SK-N-SH (cell line): ENCODE measurements at regions not wholly inside any gene's neighbourhood (a gene's known extent, or its start where the extent isn't known, plus 50 kb on each side); places are given as distances from the start of the nearest gene placed in this dataset.

ENCODE experiments used
- CTCF ChIA-PET: fragments of 300-600, 350-600 bp; formaldehyde crosslinking; extraction: SDS; loops from one replicate; lab custom pipeline; 2021; lab: Yijun Ruan, JAX
- POLR2A ChIA-PET: fragments of 350-600 bp; sonication (Branson Sonifier 250); formaldehyde crosslinking; extraction: SDS; loops from one replicate; lab custom pipeline; 2020; ENCODE audit warnings: antibody characterized with exemption, inconsistent platforms; lab: Yijun Ruan, JAX
- DNase-seq: peaks from one replicate; pipeline ENCODE4 v3.0.0; 2012
- H2AFZ ChIP-seq: fragments of 200-600 bp; sonication (generic); 2 replicates; pipeline ENCODE4 v1.8.1; 2016; ENCODE audit warnings: antibody characterized with exemption, mild to moderate bottlenecking, low read depth
- H3F3A ChIP-seq: fragments of 200-600 bp; sonication (generic); replicated peaks from 2 replicates; pipeline ENCODE3; 2016; ENCODE audit warnings: antibody characterized with exemption, mild to moderate bottlenecking; ENCODE audit not compliant: insufficient read depth
- H3K27ac ChIP-seq, 2 experiments: fragments of 200-500 bp in 1 of 2; fragments of 200-600 bp in 1 of 2; sonication (Bioruptor generic) in 1 of 2; sonication (generic), shearing (Covaris generic) in 1 of 2; 2 replicates each; pipeline versions ENCODE4 v1.5.1 to v1.6.1; 2014 to 2016; ENCODE audit warnings: low read depth in 2 of 2, inconsistent platforms in 1 of 2, low read length in 1 of 2, mild to moderate bottlenecking in 1 of 2, mixed read lengths in 1 of 2
- H3K27me3 ChIP-seq: fragments of 200-600 bp; sonication (generic), shearing (Covaris generic); 2 replicates; pipeline ENCODE4 v1.6.1; 2016; ENCODE audit warnings: mixed run types; ENCODE audit not compliant: insufficient read depth
- H3K36me3 ChIP-seq, 2 experiments: fragments of 200-500 bp in 1 of 2; fragments of 200-600 bp in 1 of 2; sonication (Bioruptor generic) in 1 of 2; sonication (generic) in 1 of 2; replicated peaks in 1 of 2; 2 replicates each; pipeline versions ENCODE3 to v1.5.1; 2014 to 2016; ENCODE audit warnings: low read length in 1 of 2, mild to moderate bottlenecking in 1 of 2; ENCODE audit not compliant: insufficient read depth in 2 of 2, control insufficient read depth in 1 of 2
- H3K4me1 ChIP-seq, 2 experiments: fragments of 200-500 bp in 1 of 2; fragments of 200-600 bp in 1 of 2; sonication (Bioruptor generic) in 1 of 2; sonication (generic), shearing (Covaris generic) in 1 of 2; 2 replicates each; pipeline versions ENCODE4 v1.5.1 to v1.6.1; 2014 to 2016; ENCODE audit warnings: low read depth in 1 of 2, low read length in 1 of 2, mixed run types in 1 of 2; ENCODE audit not compliant: insufficient read depth in 2 of 2, control insufficient read depth in 1 of 2
- H3K4me2 ChIP-seq: fragments of 200-600 bp; sonication (generic), shearing (Covaris generic); 2 replicates; pipeline ENCODE4 v1.6.1; 2017; ENCODE audit warnings: mixed run types
- H3K4me3 ChIP-seq, 2 experiments: fragments of 200-500 bp in 1 of 2; fragments of 200-600 bp in 1 of 2; sonication (Bioruptor generic) in 1 of 2; sonication (generic), shearing (Covaris generic) in 1 of 2; 2 replicates each; pipeline versions ENCODE4 v1.5.1 to v1.8.1; 2014 to 2016; ENCODE audit warnings: low read depth in 2 of 2, inconsistent platforms in 1 of 2, low read length in 1 of 2, mild to moderate bottlenecking in 1 of 2, mixed read lengths in 1 of 2, moderate library complexity in 1 of 2
- H3K79me2 ChIP-seq: fragments of 200-600 bp; sonication (generic); 2 replicates; pipeline ENCODE4 v1.8.1; 2017; ENCODE audit warnings: mild to moderate bottlenecking; ENCODE audit not compliant: insufficient read depth
- H3K9ac ChIP-seq: fragments of 200-600 bp; sonication (generic); 2 replicates; pipeline ENCODE4 v1.6.1; 2017; ENCODE audit warnings: mixed run types
- H3K9me2 ChIP-seq: fragments of 200-600 bp; sonication (generic); 2 replicates; pipeline ENCODE4 v1.6.1; 2017; ENCODE audit warnings: mixed run types
- H3K9me3 ChIP-seq: fragments of 200-600 bp; sonication (generic); 2 replicates; pipeline ENCODE4 v1.6.1; 2017; ENCODE audit warnings: mixed run types, mild to moderate bottlenecking, moderate library complexity
- H4K20me1 ChIP-seq: fragments of 200-600 bp; sonication (generic); 2 replicates; pipeline ENCODE4 v1.6.1; 2017; ENCODE audit warnings: mild to moderate bottlenecking, mixed run types; ENCODE audit not compliant: insufficient read depth
- EP300 ChIP-seq, 2 experiments: IDR thresholded peaks; 2 replicates each; pipeline versions ENCODE4 v1.4.0 to v1.6.1; 2012; ENCODE audit warnings: borderline replicate concordance in 1 of 2, low read depth in 1 of 2, low read length in 1 of 2
- FOSL2 ChIP-seq: IDR thresholded peaks from 2 replicates; pipeline ENCODE4 v1.4.0; 2012; ENCODE audit warnings: low read depth, mild to moderate bottlenecking, moderate library complexity, borderline replicate concordance
- FOXJ3 ChIP-seq: sonication (generic); formaldehyde crosslinking; IDR thresholded peaks from 2 replicates; pipeline ENCODE4 v1.5.1; 2020; ENCODE audit warnings: mild to moderate bottlenecking, missing genetic modification reagents
- GABPA ChIP-seq: IDR thresholded peaks from 2 replicates; pipeline ENCODE4 v1.4.0; 2012; ENCODE audit warnings: low read depth, mild to moderate bottlenecking
- JUND ChIP-seq: IDR thresholded peaks from 2 replicates; pipeline ENCODE4 v1.4.0; 2012
- MEF2A ChIP-seq: IDR thresholded peaks from 2 replicates; pipeline ENCODE4 v1.4.0; 2012; ENCODE audit warnings: low read depth, borderline replicate concordance
- NFIC ChIP-seq: IDR thresholded peaks from 2 replicates; pipeline ENCODE4 v1.4.0; 2012; ENCODE audit warnings: borderline replicate concordance
- NRF1 ChIP-seq: IDR thresholded peaks from 2 replicates; pipeline ENCODE4 v1.6.1; 2012; ENCODE audit warnings: low read depth, mild to moderate bottlenecking, low read length
- POLR2AphosphoS5 ChIP-seq: IDR thresholded peaks from 2 replicates; pipeline ENCODE4 v1.6.1; 2012; ENCODE audit warnings: low read depth, low read length
- RAD21 ChIP-seq: IDR thresholded peaks from 2 replicates; pipeline ENCODE4 v1.6.1; 2012; ENCODE audit warnings: mild to moderate bottlenecking, low read length
- RFX5 ChIP-seq: IDR thresholded peaks from 2 replicates; pipeline ENCODE4 v1.6.1; 2012; ENCODE audit warnings: mild to moderate bottlenecking, improper control_type of control experiment, low read length
- SIN3A ChIP-seq: IDR thresholded peaks from 2 replicates; pipeline ENCODE4 v1.6.1; 2012; ENCODE audit warnings: low read depth, mild to moderate bottlenecking, low read length, moderate library complexity, borderline replicate concordance
- SMC3 ChIP-seq: IDR thresholded peaks from 2 replicates; pipeline ENCODE4 v1.6.1; 2012; ENCODE audit warnings: low read depth, low read length, improper control_type of control experiment
- TCF12 ChIP-seq: IDR thresholded peaks from 2 replicates; pipeline ENCODE4 v1.4.0; 2012
- TEAD4 ChIP-seq: IDR thresholded peaks from 2 replicates; pipeline ENCODE4 v1.4.0; 2012; ENCODE audit warnings: mild to moderate bottlenecking, borderline replicate concordance; ENCODE audit not compliant: insufficient read depth
- WGBS: methylation state at CpG from one replicate; pipeline ENCODE4 v1.1.6; 2017; ENCODE audit warnings: low lambda C conversion rate; 5-methylcytosine and 5-hydroxymethylcytosine counted together
- TF ChIP-seq, protein P1 (sequence below): fragments of 150-350 bp; IDR thresholded peaks from 2 replicates; pipeline ENCODE4 v1.6.1; 2016; ENCODE audit warnings: mild to moderate bottlenecking, low read depth, low read length
- TF ChIP-seq, protein P2 (sequence below): IDR thresholded peaks from 2 replicates; pipeline ENCODE4 v1.6.1; 2012; ENCODE audit warnings: mild to moderate bottlenecking, low read depth, low read length, moderate library complexity
- TF ChIP-seq, protein P3 (sequence below): fragments of 200-600 bp; sonication (generic); IDR thresholded peaks from 2 replicates; pipeline ENCODE4 v1.6.1; 2017; ENCODE audit warnings: antibody characterized with exemption, mild to moderate bottlenecking, moderate library complexity

DNA sequence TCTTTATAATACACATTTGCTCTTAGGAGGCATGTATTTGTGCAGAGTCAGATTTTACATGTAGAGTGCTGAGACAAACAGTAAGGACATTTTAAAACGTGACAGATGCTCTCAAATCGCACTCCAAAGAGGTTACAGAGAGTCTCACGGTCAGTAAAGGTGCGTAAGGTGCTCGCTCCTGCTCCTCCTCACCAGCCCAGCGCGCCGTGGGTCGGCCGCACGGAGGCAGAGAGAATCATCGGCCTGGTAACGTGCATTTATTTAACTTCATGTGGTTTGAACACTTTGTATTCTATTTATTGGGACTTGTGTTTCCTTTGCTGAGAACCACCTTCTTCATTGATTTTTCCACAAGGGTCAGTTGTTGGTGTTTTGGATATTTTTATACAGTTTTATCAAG, 900.1 kb downstream of the BRD1 start:
- POLR2A ChIA-PET = no interaction called here
- Histone ChIP-seq H3K36me3 (no peaks in the 10 kb centered on the region), H3F3A (no peaks in the 10 kb centered on the region), H3K9me2 (no peaks in the 10 kb centered on the region), H4K20me1 (no peaks in the 10 kb centered on the region), H3K27me3 (no peaks in the 10 kb centered on the region), H3K4me1 (peaks cover 0 to 9% of the 10 kb centered on the region in 2 experiments; a peak in 1 of 4 replicates), H3K9me3 (no peaks in the 10 kb centered on the region), H2AFZ (no peak overlapping the region), H3K4me2 (no peak overlapping the region), H3K9ac (no peak overlapping the region), H3K79me2 (no peaks in the 10 kb centered on the region), H3K4me3 (no peak overlapping the region), H3K27ac (no peak overlapping the region)
- no peak for DNase-seq
- 17% methylated on average over 13 of the region's 13 CpGs for WGBS
- TF ChIP-seq TEAD4 = no peak
- TF ChIP-seq, protein P1, sequence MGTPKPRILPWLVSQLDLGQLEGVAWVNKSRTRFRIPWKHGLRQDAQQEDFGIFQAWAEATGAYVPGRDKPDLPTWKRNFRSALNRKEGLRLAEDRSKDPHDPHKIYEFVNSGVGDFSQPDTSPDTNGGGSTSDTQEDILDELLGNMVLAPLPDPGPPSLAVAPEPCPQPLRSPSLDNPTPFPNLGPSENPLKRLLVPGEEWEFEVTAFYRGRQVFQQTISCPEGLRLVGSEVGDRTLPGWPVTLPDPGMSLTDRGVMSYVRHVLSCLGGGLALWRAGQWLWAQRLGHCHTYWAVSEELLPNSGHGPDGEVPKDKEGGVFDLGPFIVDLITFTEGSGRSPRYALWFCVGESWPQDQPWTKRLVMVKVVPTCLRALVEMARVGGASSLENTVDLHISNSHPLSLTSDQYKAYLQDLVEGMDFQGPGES = no peak
- no peak for TF ChIP-seq POLR2AphosphoS5
- CTCF ChIA-PET = interaction anchor here (0.6 kb wide), 1 partner anchor 705 kb away, joined by 3 read pairs; no protein-coding TSS in a partner anchor

DNA sequence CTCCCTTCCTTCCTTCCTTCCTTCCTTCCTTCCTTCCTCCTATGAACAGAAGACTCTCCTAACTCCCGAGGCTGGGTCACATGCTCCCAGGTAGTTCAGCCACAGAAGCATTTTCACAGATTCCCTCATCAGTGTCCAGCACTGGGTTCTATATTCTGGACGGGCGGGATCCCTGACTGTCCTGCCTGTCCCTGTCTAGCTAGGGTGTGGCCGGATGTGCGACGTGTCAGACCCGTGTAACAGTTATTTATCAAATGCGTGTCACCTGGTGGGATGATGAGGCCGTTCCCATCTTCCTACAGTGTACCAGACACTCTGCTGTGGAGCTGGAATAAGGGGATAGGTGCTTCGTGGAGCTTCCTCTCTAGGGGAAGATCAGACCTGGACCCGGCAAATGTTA, 901.0 kb downstream of the BRD1 start:
- Histone ChIP-seq H3K4me2 (no peak overlapping the region), H2AFZ (no peak overlapping the region), H3K79me2 (no peaks in the 10 kb centered on the region), H3K36me3 (no peaks in the 10 kb centered on the region), H3F3A (no peaks in the 10 kb centered on the region), H3K27me3 (no peaks in the 10 kb centered on the region), H3K4me3 (no peak overlapping the region), H3K9me2 (no peaks in the 10 kb centered on the region), H4K20me1 (no peaks in the 10 kb centered on the region), H3K9me3 (no peaks in the 10 kb centered on the region), H3K9ac (no peak overlapping the region), H3K4me1 (peaks cover 0 to 9% of the 10 kb centered on the region in 2 experiments; a peak in 1 of 4 replicates), H3K27ac (no peak overlapping the region)
- ChIA-PET POLR2A (no interaction called here), CTCF (interaction anchor here (0.6 to 1.5 kb wide), 2 partner anchors 16 to 706 kb away, joined by 3 to 6 read pairs; no protein-coding TSS in a partner anchor)
- no peak for DNase-seq
- no peak for TF ChIP-seq JUND
- TF ChIP-seq, protein P1 = no peak
- TF ChIP-seq RFX5 = no peak
- TF ChIP-seq, protein P2, sequence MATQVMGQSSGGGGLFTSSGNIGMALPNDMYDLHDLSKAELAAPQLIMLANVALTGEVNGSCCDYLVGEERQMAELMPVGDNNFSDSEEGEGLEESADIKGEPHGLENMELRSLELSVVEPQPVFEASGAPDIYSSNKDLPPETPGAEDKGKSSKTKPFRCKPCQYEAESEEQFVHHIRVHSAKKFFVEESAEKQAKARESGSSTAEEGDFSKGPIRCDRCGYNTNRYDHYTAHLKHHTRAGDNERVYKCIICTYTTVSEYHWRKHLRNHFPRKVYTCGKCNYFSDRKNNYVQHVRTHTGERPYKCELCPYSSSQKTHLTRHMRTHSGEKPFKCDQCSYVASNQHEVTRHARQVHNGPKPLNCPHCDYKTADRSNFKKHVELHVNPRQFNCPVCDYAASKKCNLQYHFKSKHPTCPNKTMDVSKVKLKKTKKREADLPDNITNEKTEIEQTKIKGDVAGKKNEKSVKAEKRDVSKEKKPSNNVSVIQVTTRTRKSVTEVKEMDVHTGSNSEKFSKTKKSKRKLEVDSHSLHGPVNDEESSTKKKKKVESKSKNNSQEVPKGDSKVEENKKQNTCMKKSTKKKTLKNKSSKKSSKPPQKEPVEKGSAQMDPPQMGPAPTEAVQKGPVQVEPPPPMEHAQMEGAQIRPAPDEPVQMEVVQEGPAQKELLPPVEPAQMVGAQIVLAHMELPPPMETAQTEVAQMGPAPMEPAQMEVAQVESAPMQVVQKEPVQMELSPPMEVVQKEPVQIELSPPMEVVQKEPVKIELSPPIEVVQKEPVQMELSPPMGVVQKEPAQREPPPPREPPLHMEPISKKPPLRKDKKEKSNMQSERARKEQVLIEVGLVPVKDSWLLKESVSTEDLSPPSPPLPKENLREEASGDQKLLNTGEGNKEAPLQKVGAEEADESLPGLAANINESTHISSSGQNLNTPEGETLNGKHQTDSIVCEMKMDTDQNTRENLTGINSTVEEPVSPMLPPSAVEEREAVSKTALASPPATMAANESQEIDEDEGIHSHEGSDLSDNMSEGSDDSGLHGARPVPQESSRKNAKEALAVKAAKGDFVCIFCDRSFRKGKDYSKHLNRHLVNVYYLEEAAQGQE = no peak
- TF ChIP-seq TCF12 = no peak
- TF ChIP-seq MEF2A = no peak
- TF ChIP-seq NFIC = no peak
- TF ChIP-seq, protein P3, sequence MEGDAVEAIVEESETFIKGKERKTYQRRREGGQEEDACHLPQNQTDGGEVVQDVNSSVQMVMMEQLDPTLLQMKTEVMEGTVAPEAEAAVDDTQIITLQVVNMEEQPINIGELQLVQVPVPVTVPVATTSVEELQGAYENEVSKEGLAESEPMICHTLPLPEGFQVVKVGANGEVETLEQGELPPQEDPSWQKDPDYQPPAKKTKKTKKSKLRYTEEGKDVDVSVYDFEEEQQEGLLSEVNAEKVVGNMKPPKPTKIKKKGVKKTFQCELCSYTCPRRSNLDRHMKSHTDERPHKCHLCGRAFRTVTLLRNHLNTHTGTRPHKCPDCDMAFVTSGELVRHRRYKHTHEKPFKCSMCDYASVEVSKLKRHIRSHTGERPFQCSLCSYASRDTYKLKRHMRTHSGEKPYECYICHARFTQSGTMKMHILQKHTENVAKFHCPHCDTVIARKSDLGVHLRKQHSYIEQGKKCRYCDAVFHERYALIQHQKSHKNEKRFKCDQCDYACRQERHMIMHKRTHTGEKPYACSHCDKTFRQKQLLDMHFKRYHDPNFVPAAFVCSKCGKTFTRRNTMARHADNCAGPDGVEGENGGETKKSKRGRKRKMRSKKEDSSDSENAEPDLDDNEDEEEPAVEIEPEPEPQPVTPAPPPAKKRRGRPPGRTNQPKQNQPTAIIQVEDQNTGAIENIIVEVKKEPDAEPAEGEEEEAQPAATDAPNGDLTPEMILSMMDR = no peak
- no peak for TF ChIP-seq NRF1
- TF ChIP-seq POLR2AphosphoS5 = no peak
- TF ChIP-seq TEAD4 = no peak
- no peak for TF ChIP-seq FOSL2
- TF ChIP-seq EP300 (IDR thresholded peaks at IDR 0.05; ENCODE audit: borderline replicate concordance in 1 of 2, low read depth in 1 of 2, low read length in 1 of 2) = no peak
- TF ChIP-seq FOXJ3 (CRISPR knock-in tag) = no peak
- TF ChIP-seq GABPA = no peak
- TF ChIP-seq RAD21 = no peak
- TF ChIP-seq SIN3A = no peak
- no peak for TF ChIP-seq SMC3
- WGBS = 9% methylated on average over 11 of the region's 11 CpGs
